ENCODE measurements at regions not wholly inside any gene's neighbourhood (a gene's known extent, or its start where the extent isn't known, plus 50 kb on each side); places are given as distances from the start of the nearest gene placed in this dataset.
A peak's percentile ranks its signal among the peaks of the same experiment; 100 is the strongest.

DNA sequence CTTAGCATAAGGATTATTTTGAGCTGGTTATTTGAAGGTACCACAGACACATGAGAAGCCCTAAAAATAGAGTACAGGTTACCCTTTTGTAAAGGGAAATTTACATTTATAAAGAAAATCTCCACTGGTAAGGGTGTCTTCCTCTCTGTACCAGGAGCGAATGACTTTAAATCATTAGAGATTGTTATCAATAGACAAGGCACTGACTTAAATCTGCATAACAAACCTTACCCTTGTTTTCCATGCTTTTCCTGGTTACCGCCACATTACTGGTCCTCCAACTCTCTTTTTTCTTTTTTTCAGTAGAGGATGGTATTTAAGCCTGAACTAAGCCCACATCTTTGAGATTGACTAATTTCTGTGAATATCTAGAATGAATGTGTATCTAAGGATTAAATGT, 129.8 kb downstream of the SLC7A11 start:
- BruUV-seq (replicated peaks) = no TSS peak
- no peak overlapping the region for H3K9ac ChIP-seq (replicated peaks; ENCODE audit: extremely low read depth, insufficient read depth, low read length)
- no peak for DNase-seq (ENCODE audit: low read depth, low spot score)
- peak overlapping the region; percentile 99 for H3K27ac ChIP-seq (ENCODE audit: insufficient read depth, low read depth, low read length)
- no peaks in the 10 kb centered on the region for H3K36me3 ChIP-seq (ENCODE audit: control insufficient read depth in 2 of 2, extremely low read depth in 1 of 2, insufficient read depth in 2 of 2, low read length in 2 of 2)
- H3K9me3 ChIP-seq (replicated peaks; ENCODE audit: control insufficient read depth, insufficient read depth, low read length) = peaks cover 2% of the 10 kb centered on the region
- no peaks in the 10 kb centered on the region for H3K27me3 ChIP-seq (ENCODE audit: control insufficient read depth in 2 of 2, insufficient read depth in 2 of 2, low read length in 2 of 2)
- no peak overlapping the region for H2AFZ ChIP-seq (ENCODE audit: low read depth, low read length)
- no peak overlapping the region for H3K4me3 ChIP-seq (replicated peaks in 1 of 3; ENCODE audit: insufficient read depth in 1 of 3, low read depth in 1 of 3, low read length in 3 of 3)
- no peak overlapping the region for H3K4me2 ChIP-seq (ENCODE audit: insufficient read depth, low read length)
- TF ChIP-seq POLR2A (IDR thresholded peaks at IDR 0.05; ENCODE audit: low read depth, low read length) (no peak), POLR2AphosphoS5 (IDR thresholded peaks at IDR 0.05; ENCODE audit: insufficient read depth, low read depth, low read length) (no peak), MYC (IDR thresholded peaks at IDR 0.05; ENCODE audit: low read depth, low read length) (no peak)
- TF ChIP-seq, protein P1, sequence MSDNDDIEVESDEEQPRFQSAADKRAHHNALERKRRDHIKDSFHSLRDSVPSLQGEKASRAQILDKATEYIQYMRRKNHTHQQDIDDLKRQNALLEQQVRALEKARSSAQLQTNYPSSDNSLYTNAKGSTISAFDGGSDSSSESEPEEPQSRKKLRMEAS (IDR thresholded peaks at IDR 0.05; ENCODE audit: insufficient read depth, insufficient read length) = no peak
- TF ChIP-seq, protein P2, sequence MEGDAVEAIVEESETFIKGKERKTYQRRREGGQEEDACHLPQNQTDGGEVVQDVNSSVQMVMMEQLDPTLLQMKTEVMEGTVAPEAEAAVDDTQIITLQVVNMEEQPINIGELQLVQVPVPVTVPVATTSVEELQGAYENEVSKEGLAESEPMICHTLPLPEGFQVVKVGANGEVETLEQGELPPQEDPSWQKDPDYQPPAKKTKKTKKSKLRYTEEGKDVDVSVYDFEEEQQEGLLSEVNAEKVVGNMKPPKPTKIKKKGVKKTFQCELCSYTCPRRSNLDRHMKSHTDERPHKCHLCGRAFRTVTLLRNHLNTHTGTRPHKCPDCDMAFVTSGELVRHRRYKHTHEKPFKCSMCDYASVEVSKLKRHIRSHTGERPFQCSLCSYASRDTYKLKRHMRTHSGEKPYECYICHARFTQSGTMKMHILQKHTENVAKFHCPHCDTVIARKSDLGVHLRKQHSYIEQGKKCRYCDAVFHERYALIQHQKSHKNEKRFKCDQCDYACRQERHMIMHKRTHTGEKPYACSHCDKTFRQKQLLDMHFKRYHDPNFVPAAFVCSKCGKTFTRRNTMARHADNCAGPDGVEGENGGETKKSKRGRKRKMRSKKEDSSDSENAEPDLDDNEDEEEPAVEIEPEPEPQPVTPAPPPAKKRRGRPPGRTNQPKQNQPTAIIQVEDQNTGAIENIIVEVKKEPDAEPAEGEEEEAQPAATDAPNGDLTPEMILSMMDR (IDR thresholded peaks at IDR 0.05; ENCODE audit: extremely low read depth in 1 of 2, insufficient read depth in 1 of 2, low read depth in 1 of 2, low read length in 2 of 2) = no peak
- FAIRE-seq = no peak
- dilution Hi-C loops (cut with MboI; ENCODE audit: extremely low pct_ligation_motif_present, low sequenced_read_pairs) (no loop called here), intact Hi-C loops (cut with micrococcal nuclease) (loop anchor here (10.0 kb wide), 1 partner anchor 902 kb away; the partner anchor contains the start of gene NOCT)
- no peaks in the 10 kb centered on the region for H3K9me1 ChIP-seq (replicated peaks; ENCODE audit: control insufficient read depth, extremely low read depth, insufficient read depth, low read length)
- POLR2A ChIA-PET = no interaction called here
- no peaks in the 10 kb centered on the region for H3K79me2 ChIP-seq (ENCODE audit: control insufficient read depth, insufficient read depth, low read length)
- no peaks in the 10 kb centered on the region for H4K20me1 ChIP-seq (replicated peaks; ENCODE audit: control insufficient read depth, extremely low read depth, insufficient read depth, low read length)
- CTCF ChIA-PET = interaction anchor here (1.6 to 2.1 kb wide), 3 partner anchors 20 to 409 kb away, joined by 4 to 17 read pairs (median 7); no protein-coding TSS in a partner anchor
- H3K4me1 ChIP-seq (ENCODE audit: control insufficient read depth, extremely low read depth, insufficient read depth, low read length) = peaks cover 56% of the 10 kb centered on the region

DNA sequence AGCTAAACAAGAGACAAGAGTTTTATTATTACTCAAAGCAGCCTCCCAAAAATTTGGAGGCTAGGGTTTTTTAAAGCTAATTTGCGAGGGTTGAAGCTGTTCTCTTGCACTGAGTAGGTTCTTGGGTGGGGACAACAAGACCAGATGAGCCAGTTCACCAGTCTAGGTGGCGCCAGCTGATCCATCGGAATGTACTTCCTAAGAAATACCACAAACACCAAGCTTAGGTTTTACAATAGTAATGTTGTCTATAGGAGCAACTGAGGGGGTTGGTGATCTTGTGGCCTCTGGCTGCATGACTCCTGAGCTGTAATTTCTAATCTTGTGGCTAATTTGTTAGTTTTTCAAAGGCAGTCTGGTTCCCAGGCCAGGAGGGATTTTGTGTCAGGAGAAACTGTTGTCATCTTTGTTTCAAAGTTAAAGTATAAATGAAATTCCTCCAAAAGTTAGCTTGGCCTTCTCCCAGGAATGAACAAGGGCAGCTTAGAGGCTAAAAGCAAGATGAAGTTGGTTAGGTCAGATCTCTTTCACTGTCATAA, 130.6 kb downstream of the SLC7A11 start:
- no peaks in the 10 kb centered on the region for H3K9me1 ChIP-seq (replicated peaks; ENCODE audit: control insufficient read depth, extremely low read depth, insufficient read depth, low read length)
- H3K79me2 ChIP-seq (ENCODE audit: control insufficient read depth, insufficient read depth, low read length) = no peaks in the 10 kb centered on the region
- H3K9me3 ChIP-seq (replicated peaks; ENCODE audit: control insufficient read depth, insufficient read depth, low read length) = peaks cover 2% of the 10 kb centered on the region
- DNase-seq (ENCODE audit: low read depth, low spot score) (peak; percentile 74), FAIRE-seq (no peak)
- intact Hi-C loops (cut with micrococcal nuclease) (loop anchor here (1.0 to 10.0 kb wide), 6 partner anchors 41 to 903 kb away; partner anchors contain the start of gene NOCT), dilution Hi-C loops (cut with MboI; ENCODE audit: extremely low pct_ligation_motif_present, low sequenced_read_pairs) (no loop called here)
- no peaks in the 10 kb centered on the region for H3K27me3 ChIP-seq (ENCODE audit: control insufficient read depth in 2 of 2, insufficient read depth in 2 of 2, low read length in 2 of 2)
- peak overlapping the region; percentile 84 for H3K9ac ChIP-seq (replicated peaks; ENCODE audit: extremely low read depth, insufficient read depth, low read length)
- H3K27ac ChIP-seq (ENCODE audit: insufficient read depth, low read depth, low read length) = peak overlapping the region; percentile 99
- ChIA-PET CTCF (interaction anchor here (0.8 to 2.1 kb wide), 10 partner anchors 10 to 569 kb away, joined by 3 to 17 read pairs (median 4); no protein-coding TSS in a partner anchor), POLR2A (interaction anchor here (1.0 kb wide), 1 partner anchor 42 kb away, joined by 3 read pairs; no protein-coding TSS in a partner anchor)
- H3K4me3 ChIP-seq (replicated peaks in 1 of 3; ENCODE audit: insufficient read depth in 1 of 3, low read depth in 1 of 3, low read length in 3 of 3) = no peak overlapping the region
- H4K20me1 ChIP-seq (replicated peaks; ENCODE audit: control insufficient read depth, extremely low read depth, insufficient read depth, low read length) = no peaks in the 10 kb centered on the region
- peaks cover 52% of the 10 kb centered on the region for H3K4me1 ChIP-seq (ENCODE audit: control insufficient read depth, extremely low read depth, insufficient read depth, low read length)
- H3K4me2 ChIP-seq (ENCODE audit: insufficient read depth, low read length) = peak overlapping the region; percentile 59
- TF ChIP-seq POLR2A (IDR thresholded peaks at IDR 0.05; ENCODE audit: low read depth, low read length) (no peak), EZH2 (IDR thresholded peaks at IDR 0.05; ENCODE audit: borderline replicate concordance, low read depth, low read length, severe bottlenecking) (no peak), POLR2AphosphoS5 (IDR thresholded peaks at IDR 0.05; ENCODE audit: insufficient read depth, low read depth, low read length) (peak; percentile 46), JUN (IDR thresholded peaks at IDR 0.05; ENCODE audit: borderline replicate concordance, insufficient read depth, insufficient read length, low read depth) (no peak)
- TF ChIP-seq, protein P2 (IDR thresholded peaks at IDR 0.05; ENCODE audit: extremely low read depth in 1 of 2, insufficient read depth in 1 of 2, low read depth in 1 of 2, low read length in 2 of 2) = no peak
- BruUV-seq (replicated peaks) = no TSS peak
- H2AFZ ChIP-seq (ENCODE audit: low read depth, low read length) = peak overlapping the region; percentile 39
- H3K36me3 ChIP-seq (ENCODE audit: control insufficient read depth in 2 of 2, extremely low read depth in 1 of 2, insufficient read depth in 2 of 2, low read length in 2 of 2) = no peaks in the 10 kb centered on the region

All from endothelial cell of umbilical vein (primary cell).